HG03095 (cell line): ENCODE measurements at regions not wholly inside any gene's neighbourhood (a gene's known extent, or its start where the extent isn't known, plus 50 kb on each side); places are given as distances from the start of the nearest gene placed in this dataset.

Experiments used
- ATAC-seq: cut with Tn5 transposase; IDR thresholded peaks from one replicate; pipeline ENCODE4 v1.9.1; 2021; ENCODE audit warnings: moderate library complexity; ENCODE audit not compliant: unreplicated experiment

DNA sequence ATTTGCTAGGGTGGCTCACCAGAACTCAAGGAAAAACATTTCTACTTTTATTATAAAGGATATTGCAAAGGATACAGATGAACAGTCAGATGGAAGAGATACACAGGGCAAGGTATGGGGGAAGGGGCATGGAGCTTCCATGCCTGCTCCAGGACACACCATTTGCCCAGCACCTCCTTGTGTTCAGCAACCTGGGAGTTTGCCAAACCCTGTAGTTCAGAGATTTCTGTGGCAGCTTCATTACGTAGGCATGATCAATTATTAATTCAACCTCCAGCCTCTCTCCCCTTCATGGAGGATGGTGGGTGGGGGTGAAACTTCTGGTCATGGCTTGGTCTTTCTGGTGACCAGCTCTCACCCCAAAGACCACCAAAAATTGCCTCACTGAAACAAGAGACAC, 353.9 kb upstream of the THBS1 start:
- ATAC-seq = no peak

DNA sequence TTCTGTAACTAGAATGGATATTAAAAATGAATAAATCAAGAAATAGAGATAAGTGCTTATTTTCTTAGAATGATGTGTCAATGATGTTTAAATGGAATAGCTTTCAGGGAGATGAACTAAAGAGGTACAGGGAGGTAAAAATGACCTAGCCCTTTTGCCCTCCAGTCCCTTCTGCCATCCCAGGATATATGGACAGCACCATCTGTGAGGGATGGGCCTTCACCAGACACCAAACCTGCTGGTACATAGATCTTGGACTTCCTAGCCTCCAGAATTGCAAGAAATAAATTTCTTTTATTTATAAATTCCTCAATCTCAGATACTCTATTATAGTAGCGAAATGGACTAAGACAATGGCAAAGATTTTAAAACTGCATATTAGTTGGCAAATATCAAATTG, 352.0 kb upstream of the THBS1 start:
- no peak for ATAC-seq

DNA sequence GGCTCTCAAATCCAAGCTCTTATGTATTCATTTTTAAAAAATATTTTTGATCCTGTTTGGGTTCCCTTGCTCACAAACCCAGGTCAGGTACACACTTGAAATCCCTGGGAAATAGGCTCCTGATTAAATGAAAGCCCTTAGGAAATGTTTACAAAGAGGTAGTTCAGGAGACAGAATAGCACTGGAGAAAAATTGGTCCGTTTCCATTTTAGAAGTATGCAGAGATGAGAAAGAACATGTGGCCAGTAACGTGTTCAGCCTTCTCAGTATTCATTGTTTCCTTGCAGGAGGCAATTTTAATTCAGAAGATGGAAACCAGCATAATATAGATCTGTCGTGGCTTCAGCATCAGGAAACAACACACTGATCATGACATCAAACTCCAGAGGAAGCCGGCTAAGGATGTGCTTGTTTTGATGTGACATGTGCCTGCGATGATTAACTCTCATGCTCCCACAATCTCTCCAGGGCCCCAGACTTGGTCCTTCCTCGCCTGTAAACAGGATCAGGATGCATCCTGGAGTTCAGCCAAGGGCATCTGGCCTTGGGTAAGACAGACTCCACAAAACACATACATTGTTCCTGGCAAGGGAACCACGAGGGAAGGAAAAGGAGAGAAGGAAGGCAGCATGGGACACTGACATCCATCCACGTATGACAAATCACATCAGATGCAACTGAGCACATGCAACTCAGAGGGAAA, 350.5 kb upstream of the THBS1 start:
- ATAC-seq = no peak

DNA sequence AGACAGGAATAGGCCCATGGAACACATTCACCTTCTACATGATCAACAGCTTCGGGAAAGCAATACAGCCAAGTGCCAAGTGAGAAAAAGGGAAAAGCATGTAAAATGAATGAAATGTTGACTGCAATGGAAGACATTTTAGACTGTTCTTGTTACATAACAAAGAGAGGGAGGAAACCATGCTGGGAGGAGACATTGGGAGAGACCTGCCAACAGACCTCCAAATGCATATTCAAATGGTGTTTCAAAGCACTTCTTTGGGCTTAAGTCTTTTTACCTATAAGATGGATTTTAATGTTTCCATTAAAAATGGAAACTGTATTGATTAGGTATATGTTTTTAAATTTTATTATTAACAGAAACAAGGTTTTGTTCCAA, 350.0 kb upstream of the THBS1 start:
- ATAC-seq = no peak

DNA sequence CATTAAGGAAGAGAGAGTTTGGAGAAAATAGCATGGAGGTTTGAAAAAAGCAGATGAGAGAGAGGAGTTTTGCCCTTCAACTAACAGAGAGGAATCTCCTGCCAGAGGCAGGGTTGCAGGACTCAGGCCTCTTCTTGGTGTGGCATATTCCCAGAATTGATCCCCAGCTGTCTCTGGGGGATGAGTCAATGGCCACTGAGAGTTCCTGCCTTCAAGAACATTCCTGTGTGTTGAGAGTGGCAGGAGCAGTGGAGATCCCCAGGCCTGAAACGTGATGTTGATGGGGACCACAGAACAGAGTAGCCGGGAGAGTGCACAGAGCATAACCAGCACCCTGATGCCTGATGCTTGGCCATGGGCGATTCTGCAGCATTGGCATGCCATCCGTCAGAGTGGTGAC, 348.4 kb upstream of the THBS1 start:
- ATAC-seq = no peak

DNA sequence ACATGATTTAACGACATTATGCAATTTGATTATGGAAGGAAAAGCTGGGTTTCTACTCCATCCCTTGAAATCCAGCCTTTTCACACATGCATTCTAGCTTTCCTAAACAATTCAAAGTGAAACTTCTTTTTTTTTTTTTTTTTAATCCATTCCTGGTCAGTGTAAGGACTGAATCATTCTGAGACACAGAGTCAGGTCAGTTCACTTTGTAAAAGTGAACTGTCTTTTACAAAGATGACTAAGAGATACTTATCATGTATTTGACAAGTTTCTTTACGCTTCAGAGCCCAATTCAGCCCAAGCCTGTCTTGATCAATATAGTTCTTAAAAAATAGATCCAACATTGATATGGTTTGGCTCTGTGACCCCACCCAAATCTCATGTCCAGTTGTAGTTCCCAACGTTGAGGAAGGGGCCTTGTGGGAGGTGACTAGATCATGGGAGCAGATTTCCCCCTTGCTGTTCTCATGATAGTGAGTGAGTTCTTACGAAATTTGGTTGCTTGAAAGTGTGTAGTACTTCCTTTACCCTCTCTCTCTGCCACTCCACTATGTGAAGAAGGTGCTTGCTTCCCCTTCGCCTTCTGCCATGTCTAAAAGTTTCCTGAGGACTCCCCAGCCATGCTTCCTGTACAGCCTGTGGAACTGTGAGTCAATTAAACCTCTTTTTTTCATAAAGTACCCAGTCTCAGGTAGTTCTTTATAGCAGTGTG, 345.6 kb upstream of the THBS1 start:
- no peak for ATAC-seq

DNA sequence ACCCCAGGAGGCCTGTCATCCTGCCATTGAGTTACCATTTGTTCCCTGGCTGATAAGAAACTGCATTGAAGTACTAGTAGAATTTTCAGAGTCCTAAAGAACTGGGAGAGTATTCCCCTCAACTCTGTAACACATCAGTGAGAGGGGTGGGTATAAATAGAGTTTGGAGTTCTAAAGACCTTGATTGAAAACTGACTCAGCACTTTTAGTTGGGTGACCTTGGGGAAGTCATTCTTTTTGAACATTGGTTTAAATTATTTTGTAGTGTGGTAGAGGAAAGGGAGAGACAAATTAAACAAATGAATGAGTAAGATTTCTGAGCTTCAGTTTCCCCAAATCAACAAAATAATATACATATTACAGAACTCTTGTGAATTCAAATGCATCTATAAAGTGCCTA, 344.5 kb upstream of the THBS1 start:
- ATAC-seq = no peak

DNA sequence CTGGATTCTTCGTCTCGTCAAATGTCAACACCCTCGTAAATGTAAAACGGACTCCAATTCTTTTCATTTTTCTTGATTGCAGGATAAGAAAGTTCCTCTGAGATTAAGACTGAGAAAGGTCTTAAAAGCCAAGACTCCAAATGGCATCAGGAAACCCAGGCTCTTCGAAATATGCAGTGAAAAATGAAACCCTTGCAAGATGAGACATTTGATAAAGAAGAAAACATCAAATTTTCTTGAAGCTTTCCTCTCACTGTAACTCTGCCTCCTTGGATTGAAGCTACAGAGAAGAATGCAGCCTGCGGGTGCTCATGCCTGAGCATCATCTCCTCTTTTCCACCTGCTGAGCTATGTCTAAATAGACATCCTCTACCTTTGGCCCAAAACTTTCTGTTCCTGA, 342.4 kb upstream of the THBS1 start:
- no peak for ATAC-seq

DNA sequence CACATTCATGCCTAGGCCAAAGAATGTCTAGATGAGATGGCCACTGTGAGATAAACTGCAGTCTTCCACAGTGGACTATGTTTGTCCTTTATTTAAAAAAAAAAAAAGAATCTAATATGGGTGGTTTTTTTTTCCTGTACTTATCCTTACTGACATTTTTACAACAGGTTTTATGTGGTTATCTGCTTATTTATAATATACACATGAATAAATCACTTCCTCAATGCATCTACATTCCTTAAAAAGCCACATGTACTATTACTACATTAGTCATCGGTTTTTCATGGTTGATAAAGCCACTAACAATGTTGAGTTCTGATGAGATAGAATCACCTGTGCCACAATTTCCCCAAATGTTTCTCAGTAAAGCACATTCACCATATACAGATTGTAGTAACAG, 341.3 kb upstream of the THBS1 start:
- ATAC-seq = no peak

DNA sequence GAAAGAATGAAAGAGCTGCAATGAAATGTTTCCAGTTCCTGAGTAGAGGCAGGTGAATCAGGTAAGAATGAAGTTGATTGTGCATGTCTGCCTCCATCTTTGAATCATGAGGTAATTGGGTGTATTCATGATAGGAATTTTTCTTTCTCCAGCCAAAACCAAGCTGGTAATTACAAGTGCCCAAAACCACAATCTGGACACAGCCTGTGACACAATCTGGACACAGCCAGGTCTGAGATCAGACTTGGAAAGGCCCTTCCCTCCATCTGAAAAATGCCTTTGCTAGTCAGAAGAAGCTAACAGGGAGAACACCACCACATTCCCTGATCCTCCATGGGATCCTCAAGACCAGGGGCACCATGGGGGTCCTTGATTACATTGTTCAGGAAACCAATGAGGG, 338.5 kb upstream of the THBS1 start:
- no peak for ATAC-seq

DNA sequence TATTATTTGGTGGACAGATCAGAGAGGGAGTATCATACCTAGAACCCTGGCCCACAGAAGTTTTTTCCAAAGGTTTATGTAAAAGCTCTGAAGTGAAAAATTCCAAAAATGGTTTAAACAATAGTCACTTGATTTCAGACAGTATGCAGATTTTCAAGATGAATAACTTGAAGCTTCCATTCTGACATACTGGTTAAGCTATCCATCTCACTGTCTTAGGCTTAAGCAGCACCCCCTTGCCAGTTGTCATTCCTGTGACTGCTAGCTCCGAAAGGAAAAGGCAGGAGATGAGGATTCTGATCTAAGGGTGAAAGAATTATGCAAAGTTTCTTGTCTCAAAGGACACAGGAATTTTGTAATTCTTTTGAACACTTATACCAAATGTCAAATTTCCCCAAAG, 337.5 kb upstream of the THBS1 start:
- ATAC-seq = no peak

DNA sequence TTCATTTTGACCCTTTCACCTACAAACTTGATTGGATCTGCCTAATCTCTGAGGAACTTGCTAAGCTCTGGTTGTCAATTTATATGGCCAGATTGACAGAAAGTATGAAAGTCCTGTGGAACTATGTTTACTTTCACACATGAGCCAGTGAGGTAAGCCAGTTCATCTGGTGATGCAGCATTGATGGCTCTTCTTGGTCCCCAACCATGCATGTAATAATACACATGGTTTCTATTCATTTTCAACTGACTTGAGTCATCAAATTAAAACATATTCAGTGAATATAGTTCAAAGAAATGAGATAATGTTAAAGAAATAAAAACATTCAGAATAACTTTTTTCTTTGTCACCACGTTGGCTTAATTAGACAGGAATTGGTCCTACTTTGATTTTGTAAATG, 336.1 kb upstream of the THBS1 start:
- no peak for ATAC-seq

DNA sequence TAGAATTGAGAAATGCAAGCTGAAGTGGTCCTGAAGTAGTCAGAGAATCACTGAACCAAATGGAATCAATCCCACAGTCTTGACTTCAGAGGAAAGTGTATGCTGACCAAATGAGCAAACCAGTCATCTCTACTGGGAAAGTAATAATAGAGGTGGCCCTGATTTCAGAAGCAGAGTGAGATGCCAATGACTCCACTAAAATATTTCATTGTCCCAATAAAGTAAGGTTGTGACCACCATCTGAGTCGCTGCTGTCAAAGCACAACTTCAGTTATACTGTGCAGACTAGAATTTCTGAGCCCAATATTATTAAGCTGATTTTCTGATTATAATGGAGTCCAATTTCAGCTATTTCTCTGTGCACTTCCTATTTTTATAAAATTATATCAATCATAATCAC, 334.4 kb upstream of the THBS1 start:
- ATAC-seq = no peak

DNA sequence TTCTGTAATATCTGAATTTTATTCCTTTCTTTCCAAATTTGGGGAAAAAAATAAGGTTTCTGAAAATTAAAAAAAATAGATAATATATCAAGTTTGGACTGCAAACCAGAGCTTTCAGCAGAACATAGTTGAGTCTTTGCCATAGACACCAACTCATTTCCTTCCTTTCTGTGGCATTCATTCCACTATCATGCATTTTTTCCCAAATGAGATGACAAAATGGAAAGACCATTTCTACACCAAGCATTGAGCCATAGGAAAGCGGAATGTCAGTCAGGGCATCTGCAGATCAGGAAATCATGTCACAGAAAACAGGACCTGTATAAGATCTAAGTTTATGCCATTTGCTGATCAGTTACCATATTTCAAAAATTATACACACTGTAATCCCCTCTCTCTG, 333.3 kb upstream of the THBS1 start:
- ATAC-seq = no peak

DNA sequence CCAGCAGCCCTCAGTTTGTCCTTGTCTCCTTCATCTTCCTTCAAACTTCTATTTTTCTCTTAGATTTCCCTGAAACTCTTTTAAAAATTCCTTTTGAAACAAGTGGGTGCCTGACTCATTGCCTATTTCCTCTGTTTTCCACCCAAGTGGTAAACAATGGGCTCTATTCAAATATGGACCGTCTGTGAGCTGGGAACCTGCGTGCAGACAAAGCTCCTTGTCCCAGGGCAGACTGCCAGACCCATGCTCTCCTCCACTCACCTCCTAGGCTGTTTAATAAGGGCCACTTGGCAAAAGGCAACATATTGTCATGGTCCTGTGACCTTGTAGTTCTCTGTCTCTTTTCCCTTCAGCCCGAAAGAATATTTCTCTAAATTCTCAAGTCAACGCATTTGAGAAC, 332.7 kb upstream of the THBS1 start:
- ATAC-seq = no peak

DNA sequence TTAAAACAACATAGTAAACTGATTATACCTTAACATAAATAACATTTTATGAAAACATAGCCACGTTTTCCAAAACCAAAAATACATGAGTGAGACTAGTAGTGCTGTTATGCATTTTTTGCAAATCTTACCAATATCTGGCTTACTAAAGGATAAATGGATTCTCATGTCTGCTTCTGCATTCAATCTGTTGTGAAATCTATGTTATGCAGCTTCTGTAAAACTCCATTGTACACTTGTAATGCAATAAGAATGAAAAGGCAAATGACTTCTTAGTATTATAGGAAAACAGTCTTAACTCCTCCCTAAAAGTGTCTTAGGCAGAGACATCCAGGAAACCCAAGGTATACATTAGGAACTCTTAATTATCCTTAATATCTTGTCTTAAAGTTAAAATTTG, 330.9 kb upstream of the THBS1 start:
- no peak for ATAC-seq

DNA sequence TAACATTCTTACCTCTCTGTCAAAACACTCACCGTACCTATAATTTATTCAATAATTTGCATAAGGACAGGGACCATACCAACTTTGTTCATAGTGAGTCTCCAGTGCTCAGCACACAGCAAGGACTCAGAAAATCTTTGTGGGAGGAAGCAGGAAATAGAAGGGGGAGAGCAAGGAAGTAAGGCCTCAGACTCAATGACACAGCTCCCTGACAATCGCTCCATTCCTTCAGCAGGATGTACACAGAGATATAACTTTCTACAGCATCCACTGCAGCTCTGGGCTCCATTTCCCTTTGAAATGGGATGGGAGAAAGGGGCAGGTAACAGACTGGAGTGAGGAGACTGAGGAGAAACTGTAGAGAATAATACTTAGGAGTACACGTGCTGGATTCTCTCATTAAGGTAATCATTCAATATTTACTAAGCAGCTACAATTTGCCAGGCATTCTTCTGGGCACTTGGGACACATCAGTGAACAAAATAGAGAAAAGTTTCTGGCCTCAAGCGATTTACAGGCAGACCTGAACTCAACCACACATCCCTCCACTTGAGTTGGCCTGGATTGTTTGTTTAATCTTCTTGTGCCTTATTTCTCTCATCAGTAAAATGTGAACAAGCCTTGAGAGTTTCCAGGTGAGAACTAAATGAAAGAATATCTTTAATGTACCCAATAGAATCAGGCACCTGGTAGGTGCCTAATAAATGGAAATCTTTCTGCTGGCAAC, 330.3 kb upstream of the THBS1 start:
- ATAC-seq = no peak

DNA sequence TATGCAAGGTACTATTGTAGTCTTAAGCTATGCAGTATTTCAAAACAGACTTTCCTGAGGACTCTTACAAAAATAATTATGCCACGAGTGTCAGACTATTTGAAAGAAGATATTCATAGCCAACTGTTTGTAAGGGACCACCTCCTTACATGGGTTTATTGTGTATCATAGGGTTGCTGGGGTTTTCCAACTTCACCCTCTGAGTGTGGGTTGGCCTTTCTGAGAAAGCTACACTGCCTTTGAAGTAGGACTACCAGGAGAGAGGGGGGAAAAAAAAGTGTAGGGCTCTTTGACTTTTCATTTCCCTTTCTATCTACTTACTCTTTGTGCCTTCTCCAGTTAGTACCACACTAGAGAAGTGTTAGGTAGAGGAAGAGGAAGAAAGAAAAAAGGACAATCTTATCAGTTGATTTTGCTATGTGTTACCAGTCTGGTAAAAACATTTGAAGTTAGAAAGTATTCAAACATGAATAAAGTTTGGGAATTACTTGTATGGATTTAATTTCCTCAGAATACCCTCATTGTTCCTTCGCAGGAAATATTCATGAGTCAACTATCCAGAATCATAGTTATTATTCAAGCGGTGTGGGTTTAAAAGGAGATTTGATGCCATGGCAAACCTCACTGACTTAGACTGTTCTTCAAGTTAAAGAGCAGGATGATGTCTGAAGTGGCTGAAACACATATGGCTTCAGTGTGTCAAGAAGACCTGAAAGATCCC, 329.3 kb upstream of the THBS1 start:
- no peak for ATAC-seq

DNA sequence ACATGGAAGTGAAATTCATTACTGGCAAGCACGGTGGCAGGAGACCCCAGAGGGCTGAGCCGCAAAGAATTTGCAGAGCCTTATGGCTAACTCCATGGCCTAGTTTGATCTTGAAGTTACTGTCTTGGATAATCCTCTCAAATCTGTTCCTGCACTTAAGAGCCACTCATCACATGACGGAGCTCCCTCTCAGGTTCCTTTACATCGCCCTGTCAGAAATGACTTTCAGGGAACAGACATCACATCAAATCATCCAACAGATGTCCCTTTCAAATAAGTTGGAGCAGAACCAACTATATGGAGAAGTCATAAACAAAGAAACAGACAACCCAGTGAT, 328.8 kb upstream of the THBS1 start:
- ATAC-seq = no peak

DNA sequence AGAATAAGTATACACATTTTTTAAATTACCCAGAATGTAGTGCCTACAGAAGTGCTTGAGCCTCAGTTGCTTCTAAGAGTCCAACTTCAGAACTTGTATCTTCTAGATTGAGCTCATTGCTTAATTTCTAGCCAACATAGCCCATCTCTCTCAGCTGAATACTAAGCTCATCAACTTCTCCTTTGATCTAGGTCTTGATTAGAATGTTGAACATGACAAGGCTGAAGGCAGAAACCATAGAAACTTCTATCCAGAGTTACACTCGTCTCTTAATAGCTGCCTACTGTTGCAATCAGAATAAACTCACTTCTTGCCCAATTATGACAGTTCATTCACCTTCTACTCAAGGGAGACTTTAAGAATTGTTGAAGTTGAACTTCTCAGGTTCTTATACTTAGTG, 327.3 kb upstream of the THBS1 start:
- ATAC-seq = no peak

DNA sequence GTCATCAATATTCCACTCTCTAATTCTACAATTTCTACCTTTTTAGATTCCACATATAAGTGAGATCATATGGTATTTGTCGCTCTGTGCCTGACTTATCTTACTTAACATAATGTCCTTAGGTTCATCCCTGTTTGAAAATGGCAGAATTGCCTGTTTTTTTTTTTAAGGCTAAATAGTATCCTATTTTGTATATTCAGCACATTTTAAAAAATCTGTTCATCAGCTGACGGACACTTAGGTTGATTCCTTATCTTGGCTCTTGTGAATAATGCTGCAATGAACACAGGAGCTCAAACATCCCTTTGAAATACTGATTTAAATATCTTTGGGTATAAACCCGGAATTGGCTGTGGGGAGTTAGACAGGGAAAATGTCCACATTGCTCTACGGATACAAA, 326.7 kb upstream of the THBS1 start:
- no peak for ATAC-seq

DNA sequence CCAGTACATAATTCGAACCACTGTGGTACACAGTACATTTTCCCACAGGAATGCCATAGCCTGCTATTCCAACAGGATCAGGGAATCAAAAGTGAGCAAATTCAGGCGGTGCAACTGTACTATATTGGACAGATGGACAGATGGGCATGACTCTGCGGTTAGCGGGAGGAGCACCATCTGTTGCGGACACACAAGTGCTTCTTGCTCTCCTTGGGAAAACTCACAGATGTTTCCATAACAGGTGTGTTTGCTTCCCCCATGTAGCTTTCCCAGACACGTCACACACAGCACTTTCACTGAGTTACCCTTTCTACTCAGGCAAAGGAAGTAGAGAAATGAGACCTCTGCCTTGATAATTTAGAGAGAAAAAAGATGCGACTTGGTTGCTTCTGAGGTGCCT, 325.1 kb upstream of the THBS1 start:
- ATAC-seq = no peak
